PC-9 (cell line): ENCODE measurements at regions not wholly inside any gene's neighbourhood (a gene's known extent, or its start where the extent isn't known, plus 50 kb on each side); places are given as distances from the start of the nearest gene placed in this dataset.

ENCODE experiments used
- BruUV-seq: library from RNA; stranded (reverse); fragments of 400-500 nt; replicated peaks from 2 replicates; lab custom pipeline; 2021; lab: Mats Ljungman, UMichigan
- CTCF ChIA-PET: fragments of 300-600 bp; sonication (Branson Sonifier 250); formaldehyde crosslinking; loops from one replicate; lab custom pipeline; 2022; ENCODE audit warnings: antibody characterized with exemption; lab: Charles Lee
- POLR2A ChIA-PET: fragments of 300-600 bp; sonication (Branson Sonifier 250); formaldehyde crosslinking; loops from one replicate; lab custom pipeline; 2022; ENCODE audit warnings: antibody characterized with exemption; ENCODE audit not compliant: unreplicated experiment; lab: Charles Lee
- DNase-seq, 2 experiments: peaks; one replicate each; pipeline versions ENCODE4 v3.0.0 to v3.0.0-alpha.2; 2015 to 2022; ENCODE audit warnings: mixed read lengths in 1 of 2
- H2AFZ ChIP-seq: fragments of 200-600 bp; sonication (generic); 2 replicates; pipeline ENCODE4 v1.8.1; 2017; ENCODE audit warnings: antibody characterized with exemption
- H3F3A ChIP-seq: fragments of 200-600 bp; sonication (generic); 2 replicates; pipeline ENCODE4 v1.8.1; 2017; ENCODE audit warnings: antibody characterized with exemption, mild to moderate bottlenecking, low read depth; ENCODE audit not compliant: insufficient read depth
- H3K27ac ChIP-seq: fragments of 200-600 bp; sonication (generic); 2 replicates; pipeline ENCODE4 v1.6.1; 2016; ENCODE audit warnings: mixed run types
- H3K27me3 ChIP-seq: fragments of 200-600 bp; sonication (generic); 2 replicates; pipeline ENCODE4 v1.6.1; 2016; ENCODE audit warnings: low read depth, mixed run types; ENCODE audit not compliant: insufficient read depth
- H3K36me3 ChIP-seq: fragments of 200-600 bp; sonication (generic); 2 replicates; pipeline ENCODE4 v1.6.1; 2016; ENCODE audit warnings: low read depth, mixed run types
- H3K4me1 ChIP-seq: fragments of 200-600 bp; sonication (generic); replicated peaks from 2 replicates; pipeline ENCODE4 v1.6.1; 2016; ENCODE audit warnings: mixed run types; ENCODE audit not compliant: insufficient read depth
- H3K4me2 ChIP-seq: fragments of 200-600 bp; sonication (generic); 2 replicates; pipeline ENCODE4 v1.6.1; 2017; ENCODE audit warnings: mixed run types
- H3K4me3 ChIP-seq: fragments of 200-600 bp; sonication (generic); 2 replicates; pipeline ENCODE4 v1.6.1; 2016; ENCODE audit warnings: mixed run types
- H3K79me2 ChIP-seq: fragments of 200-600 bp; sonication (generic); 2 replicates; pipeline ENCODE4 v1.6.1; 2017; ENCODE audit warnings: low read depth, mixed run types
- H3K9me2 ChIP-seq: fragments of 200-600 bp; sonication (generic); 2 replicates; pipeline ENCODE4 v1.8.1; 2017; ENCODE audit warnings: mild to moderate bottlenecking; ENCODE audit not compliant: insufficient read depth
- H3K9me3 ChIP-seq: fragments of 200-600 bp; sonication (generic); 2 replicates; pipeline ENCODE4 v1.8.1; 2016; ENCODE audit warnings: low read depth; ENCODE audit not compliant: insufficient read depth
- H4K20me1 ChIP-seq: fragments of 200-600 bp; sonication (generic); 2 replicates; pipeline ENCODE4 v1.8.1; 2017; ENCODE audit not compliant: insufficient read depth
- CTCF ChIP-seq: fragments of 200-600 bp; sonication (generic); conservative IDR thresholded peaks from 2 replicates; pipeline ENCODE4 v1.6.1; 2017; ENCODE audit warnings: mixed run types, antibody characterized with exemption, mild to moderate bottlenecking, moderate library complexity
- EZH2 ChIP-seq: fragments of 200-600 bp; sonication (generic); IDR thresholded peaks from 2 replicates; pipeline ENCODE4 v1.8.0; 2017; ENCODE audit warnings: antibody characterized with exemption, low read depth
- intact Hi-C: fragments of 100-400 bp; cut with micrococcal nuclease; formaldehyde crosslinking; loops from one replicate; pipeline ENCODE4 v1.10.0; 2022; ENCODE audit not compliant: unreplicated experiment

GRCh38 chr6:71376830-71377229, 88.2 kb downstream of the OGFRL1 start:
- H2AFZ ChIP-seq, result no peak overlapping the region
- ChIA-PET POLR2A (interaction anchor here (0.7 kb wide), 1 partner anchor 438 kb away, joined by 4 read pairs; no protein-coding TSS in a partner anchor), CTCF (no interaction called here)
- H3K27me3 ChIP-seq, result no peaks in the 10 kb centered on the region
- intact Hi-C loops, result loop anchor here (10.0 kb wide), 1 partner anchor 192 kb away; no protein-coding TSS in a partner anchor
- no peak overlapping the region for H3K4me3 ChIP-seq
- no peaks in the 10 kb centered on the region for H3K9me3 ChIP-seq
- H3K9me2 ChIP-seq, result 0 out of 2 replicates have a peak, but pooled peaks cover 8% of the 10 kb centered on the region
- no peak for TF ChIP-seq CTCF
- H3K36me3 ChIP-seq, result peaks cover 5% of the 10 kb centered on the region; the same call in 1 of the 2 replicates
- BruUV-seq, result no TSS peak
- no peaks in the 10 kb centered on the region; the same call in 1 of the 2 replicates for H4K20me1 ChIP-seq
- H3K27ac ChIP-seq, result no peak overlapping the region
- no peaks in the 10 kb centered on the region for H3K4me1 ChIP-seq
- H3K79me2 ChIP-seq, result no peaks in the 10 kb centered on the region
- no peak for DNase-seq
- H3K4me2 ChIP-seq, result no peak overlapping the region
- no peaks in the 10 kb centered on the region; the same call in 1 of the 2 replicates for H3F3A ChIP-seq

- ChIA-PET POLR2A (interaction anchor here (0.6 kb wide), 1 partner anchor 426 kb away, joined by 4 read pairs; no protein-coding TSS in a partner anchor), CTCF (no interaction called here)
- 0 out of 2 replicates have a peak, but pooled peaks cover 3% of the 10 kb centered on the region for H3K9me2 ChIP-seq
- H3K4me2 ChIP-seq, result no peak overlapping the region
- peaks cover 13% of the 10 kb centered on the region for H3K79me2 ChIP-seq
- H3K27me3 ChIP-seq, result no peaks in the 10 kb centered on the region
- BruUV-seq, result no TSS peak
- no peaks in the 10 kb centered on the region; the same call in 1 of the 2 replicates for H4K20me1 ChIP-seq
- peaks cover 36% of the 10 kb centered on the region for H3K4me1 ChIP-seq
- H3K27ac ChIP-seq, result no peak overlapping the region
- H3K9me3 ChIP-seq, result no peaks in the 10 kb centered on the region
- H3F3A ChIP-seq, result peaks cover 12% of the 10 kb centered on the region
- TF ChIP-seq EZH2 (no peak), CTCF (no peak)
- peaks cover 22% of the 10 kb centered on the region for H3K36me3 ChIP-seq
- no peak overlapping the region for H2AFZ ChIP-seq
- intact Hi-C loops, result loop anchor here (10.0 kb wide), 1 partner anchor 221 kb away; no protein-coding TSS in a partner anchor
- DNase-seq, result no peak
- no peak overlapping the region for H3K4me3 ChIP-seq
Measured at GRCh38 chr6:71383476-71383875, 94.9 kb downstream of the OGFRL1 start.

- Histone ChIP-seq H4K20me1 (no peaks in the 10 kb centered on the region; the same call in 1 of the 2 replicates), H3K36me3 (peaks cover 22% of the 10 kb centered on the region), H3K9me2 (0 out of 2 replicates have a peak, but pooled peaks cover 3% of the 10 kb centered on the region), H2AFZ (no peak overlapping the region), H3K79me2 (peaks cover 18% of the 10 kb centered on the region), H3K9me3 (no peaks in the 10 kb centered on the region), H3K27ac (no peak overlapping the region), H3K27me3 (no peaks in the 10 kb centered on the region), H3K4me3 (no peak overlapping the region), H3F3A (peaks cover 15% of the 10 kb centered on the region), H3K4me1 (peaks cover 41% of the 10 kb centered on the region), H3K4me2 (no peak overlapping the region)
- CTCF ChIA-PET, result no interaction called here
- TF ChIP-seq EZH2 (no peak), CTCF (peak; percentile 88)
- DNase-seq, result peak; percentile 30 to 52
- intact Hi-C loops, result loop anchor here (1.0 to 10.0 kb wide), 4 partner anchors 36 to 701 kb away; no protein-coding TSS in a partner anchor
- BruUV-seq, result no TSS peak
- POLR2A ChIA-PET, result no interaction called here
Measured at GRCh38 chr6:71383901-71384489, 95.4 kb downstream of the OGFRL1 start.
